ENCODE measurements at regions not wholly inside any gene's neighbourhood (a gene's known extent, or its start where the extent isn't known, plus 50 kb on each side); places are given as distances from the start of the nearest gene placed in this dataset.

DNA sequence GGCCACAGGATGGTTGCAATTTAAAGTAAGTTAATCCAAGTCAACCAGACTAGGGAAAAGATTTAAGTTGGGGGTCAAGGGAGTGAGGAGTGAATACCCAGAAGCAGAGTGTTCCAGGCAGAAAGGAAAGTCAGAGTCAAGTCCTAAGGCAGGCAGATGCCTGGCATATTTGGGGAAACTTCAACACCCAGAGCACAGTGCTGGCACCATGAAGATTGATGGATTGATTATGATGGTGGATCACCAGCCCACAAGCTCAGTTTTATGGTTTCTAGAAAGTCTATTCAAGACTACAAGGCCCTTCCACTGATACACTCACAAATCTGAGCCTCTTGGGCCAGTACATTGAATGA lies 100.1 kb upstream of the DUSP10 start:
- DNase-seq (ENCODE audit: low spot score), result no peak

DNA sequence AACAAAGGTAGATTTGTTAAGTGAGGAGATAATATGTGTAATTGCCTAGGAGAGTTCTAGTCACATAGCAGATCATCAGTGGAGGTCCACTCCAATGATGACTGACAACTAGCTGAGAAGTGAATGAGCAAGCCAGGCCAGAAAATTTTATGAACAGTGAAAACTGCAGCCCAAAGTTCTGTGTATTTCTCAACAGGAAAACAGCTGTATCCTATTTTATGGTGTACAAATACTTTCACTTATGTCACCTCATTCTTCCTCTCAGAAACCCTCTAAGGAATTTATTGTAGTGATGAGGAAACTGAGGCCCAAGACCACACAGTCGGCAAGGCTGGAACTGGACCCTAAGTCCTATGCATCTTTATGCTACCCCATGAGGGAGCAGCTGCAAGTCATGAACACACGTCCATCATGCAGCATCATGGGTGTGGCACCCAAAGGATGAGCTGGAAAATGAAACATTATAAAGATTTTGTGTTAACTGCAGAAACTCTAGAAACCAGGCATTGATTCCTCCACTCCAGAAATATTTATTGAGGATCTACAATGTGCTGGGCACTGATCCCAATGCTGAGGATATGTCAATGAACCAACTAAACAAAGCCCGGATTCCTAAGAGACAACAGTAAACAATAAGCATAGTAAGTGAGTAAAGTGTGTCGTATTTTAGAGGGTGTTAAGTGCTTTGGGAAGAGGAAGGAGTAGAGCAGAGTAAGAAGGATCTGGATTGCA lies 99.5 kb upstream of the DUSP10 start:
- peak; percentile 42 for DNase-seq (ENCODE audit: low spot score)

DNA sequence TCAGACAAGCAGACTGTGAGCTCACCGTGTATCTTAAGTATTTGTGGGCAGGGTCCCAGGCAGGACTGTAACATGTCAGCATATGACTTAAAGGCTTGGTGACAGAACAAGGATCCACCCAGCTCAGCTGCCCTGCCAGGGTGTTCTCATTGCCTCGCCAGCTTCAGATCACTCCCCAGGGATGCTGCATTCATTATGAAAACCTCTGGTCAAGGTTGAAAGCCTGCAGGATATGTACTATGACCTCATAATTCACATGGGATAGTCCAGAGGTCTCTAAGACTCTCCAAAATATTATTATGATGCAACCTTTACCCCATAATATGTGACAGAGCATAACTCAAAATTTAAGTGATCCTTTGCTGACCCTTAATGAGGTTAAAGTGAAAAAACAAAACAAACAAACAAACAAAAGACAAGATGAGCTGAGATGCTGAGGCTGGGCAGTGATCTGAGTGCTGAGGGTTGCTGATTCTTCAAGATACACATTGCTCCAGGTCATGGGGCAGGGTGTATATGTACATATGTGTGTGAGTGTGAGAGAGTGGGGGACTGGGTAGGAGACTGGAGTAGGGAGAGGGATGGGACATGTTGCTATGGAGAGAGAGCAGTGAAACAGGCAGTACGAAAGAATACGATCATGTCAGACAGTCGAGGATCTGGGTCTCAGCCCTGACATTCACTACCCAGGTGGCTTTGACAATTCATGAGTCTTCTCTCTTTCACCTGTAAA lies 98.8 kb upstream of the DUSP10 start:
- DNase-seq (ENCODE audit: low spot score), result peak; percentile 23

DNA sequence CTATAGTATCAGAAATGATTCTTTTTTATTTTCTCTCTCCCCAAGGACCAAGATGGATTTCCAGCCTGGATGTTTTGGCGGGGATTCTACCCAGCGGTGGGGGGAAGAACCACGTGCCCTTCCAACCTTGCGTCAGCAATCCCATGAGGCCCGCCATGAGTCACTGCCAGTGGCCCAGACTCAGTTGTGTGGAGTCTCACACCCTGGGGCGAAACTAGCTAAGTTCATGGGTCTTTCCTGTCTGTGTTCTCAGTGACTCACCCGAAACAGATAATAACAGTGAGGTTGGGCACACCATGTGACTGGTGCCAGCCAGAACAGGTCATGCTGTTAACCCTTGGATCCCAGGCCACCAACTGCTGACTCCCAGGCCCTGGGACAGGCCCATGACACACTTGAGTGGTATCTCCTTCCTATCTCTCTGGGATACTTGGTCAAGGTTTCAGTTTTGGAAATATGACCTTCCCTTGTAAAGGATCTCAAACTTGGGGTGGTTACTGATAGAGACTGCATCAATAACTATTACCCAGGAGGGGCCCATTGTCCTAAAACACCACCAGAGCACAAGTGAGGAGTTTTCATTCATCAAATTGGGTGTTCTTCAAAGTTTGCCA lies 98.0 kb upstream of the DUSP10 start:
- peak; percentile 50 for DNase-seq (ENCODE audit: low spot score)

DNA sequence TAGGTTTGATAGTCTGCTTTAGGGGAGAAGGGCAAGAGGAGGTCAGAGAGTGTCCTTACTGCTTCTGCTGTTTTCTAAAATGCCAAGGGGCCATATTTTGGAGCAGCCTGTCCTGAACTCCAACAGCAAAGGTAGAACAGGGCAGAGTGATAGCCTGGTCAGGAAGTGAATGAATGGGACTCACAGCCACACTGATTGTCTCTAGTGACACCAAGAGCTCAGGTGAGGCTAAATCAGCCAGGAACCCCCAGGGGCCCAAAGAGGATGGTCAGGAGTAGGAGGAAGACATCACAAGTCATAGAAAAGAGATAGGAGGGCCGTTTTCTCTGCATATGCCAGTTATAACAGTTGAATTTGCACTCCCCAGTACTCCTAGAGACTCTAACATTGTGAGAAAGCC lies 97.4 kb upstream of the DUSP10 start:
- no peak for DNase-seq (ENCODE audit: low spot score)

DNA sequence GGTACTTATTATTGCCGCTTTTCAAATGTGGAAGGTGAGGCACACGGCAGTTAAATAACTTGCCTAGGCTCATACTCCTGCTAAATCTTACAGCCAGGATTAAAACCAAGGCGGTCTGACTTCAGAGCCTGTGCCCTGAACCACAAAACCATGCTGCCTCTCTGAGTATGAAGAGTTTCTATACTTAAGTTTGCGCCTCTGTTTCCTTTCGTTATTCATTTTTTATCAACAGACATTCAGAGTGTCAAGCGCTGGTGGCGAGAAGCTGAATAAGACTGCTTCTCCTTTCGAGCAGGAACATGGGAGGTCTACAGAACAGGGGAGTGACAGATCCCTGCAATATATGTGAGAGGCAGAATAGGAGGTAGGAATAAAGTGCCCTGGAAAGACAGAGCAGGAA lies 96.0 kb upstream of the DUSP10 start:
- DNase-seq (ENCODE audit: low spot score), result no peak

DNA sequence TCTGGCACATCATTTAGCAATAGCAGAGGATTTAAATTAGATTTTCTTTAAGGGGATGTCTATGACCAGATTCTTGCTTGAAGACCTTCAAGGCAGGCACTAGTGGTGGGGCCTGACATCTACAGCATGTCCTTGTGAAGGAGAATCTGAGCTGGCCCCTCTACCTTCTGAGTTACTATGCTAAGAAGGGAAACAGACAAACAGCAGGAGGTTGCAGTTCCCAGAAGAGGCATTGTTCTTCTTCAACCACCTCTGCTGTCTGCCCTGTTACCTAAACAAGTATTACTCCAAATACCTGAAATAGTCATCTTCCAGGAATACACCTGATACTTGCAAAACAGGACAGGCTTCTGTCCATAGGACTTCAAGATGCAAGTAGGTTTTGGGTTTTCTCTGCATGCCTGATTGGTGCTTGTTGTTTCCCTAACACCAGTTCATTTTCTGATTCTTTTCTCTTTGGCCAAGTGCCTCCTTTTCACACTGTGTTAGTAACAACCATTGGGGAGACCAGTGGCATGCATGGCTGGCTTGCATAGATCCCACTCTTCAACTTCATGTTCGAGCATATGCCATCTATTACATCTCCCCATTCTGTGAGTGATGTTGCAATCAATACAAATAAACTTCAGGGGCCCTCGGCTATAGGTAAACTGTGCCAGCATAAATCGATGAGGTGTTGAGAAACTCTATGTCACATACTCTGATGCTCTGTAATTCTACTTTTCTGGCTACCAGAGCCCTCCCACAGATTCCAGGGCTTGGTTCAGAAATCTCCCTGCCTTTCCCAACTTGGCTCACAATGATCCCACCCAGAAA lies 93.0 kb upstream of the DUSP10 start:
- DNase-seq (ENCODE audit: low spot score), result no peak

DNA sequence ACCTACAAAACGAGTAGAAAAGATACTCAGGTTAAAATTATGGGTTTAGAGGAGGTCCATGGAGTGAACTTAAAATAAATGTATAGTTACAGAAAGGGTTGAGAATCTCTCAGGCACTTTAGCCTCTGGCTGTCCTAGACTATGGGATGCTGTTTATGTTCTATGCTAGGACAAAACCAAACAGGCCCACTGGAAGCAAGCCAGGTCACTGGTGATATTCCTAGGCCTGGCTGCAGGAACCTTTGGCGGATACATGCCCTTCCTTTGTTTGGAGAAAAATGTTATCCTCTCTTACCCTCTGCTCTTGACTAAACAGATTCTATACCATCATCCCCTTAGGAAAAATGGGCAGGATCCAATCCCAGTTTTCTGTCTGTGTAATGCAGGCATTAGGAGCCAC lies 90.7 kb upstream of the DUSP10 start:
- DNase-seq (ENCODE audit: low spot score), result no peak

DNA sequence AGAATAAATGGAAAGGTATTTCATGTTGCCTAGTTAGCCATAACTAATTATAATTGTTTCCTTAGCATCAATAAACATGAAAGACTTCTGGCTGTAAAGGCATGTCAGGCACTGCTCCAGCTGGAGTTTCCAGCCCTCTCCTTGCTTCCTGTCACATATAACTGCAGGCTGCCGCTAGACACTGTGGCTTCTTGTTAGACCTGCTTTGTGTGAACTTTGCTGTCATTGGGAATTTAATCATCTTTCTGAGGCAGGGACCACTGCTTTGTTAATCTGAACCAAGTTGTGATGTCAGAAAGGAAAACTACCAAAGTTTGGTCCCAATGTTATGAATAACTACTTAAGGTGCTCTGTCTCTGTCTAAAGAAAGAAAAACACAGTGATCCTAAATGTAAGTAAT lies 90.3 kb upstream of the DUSP10 start:
- DNase-seq (ENCODE audit: low spot score), result no peak

DNA sequence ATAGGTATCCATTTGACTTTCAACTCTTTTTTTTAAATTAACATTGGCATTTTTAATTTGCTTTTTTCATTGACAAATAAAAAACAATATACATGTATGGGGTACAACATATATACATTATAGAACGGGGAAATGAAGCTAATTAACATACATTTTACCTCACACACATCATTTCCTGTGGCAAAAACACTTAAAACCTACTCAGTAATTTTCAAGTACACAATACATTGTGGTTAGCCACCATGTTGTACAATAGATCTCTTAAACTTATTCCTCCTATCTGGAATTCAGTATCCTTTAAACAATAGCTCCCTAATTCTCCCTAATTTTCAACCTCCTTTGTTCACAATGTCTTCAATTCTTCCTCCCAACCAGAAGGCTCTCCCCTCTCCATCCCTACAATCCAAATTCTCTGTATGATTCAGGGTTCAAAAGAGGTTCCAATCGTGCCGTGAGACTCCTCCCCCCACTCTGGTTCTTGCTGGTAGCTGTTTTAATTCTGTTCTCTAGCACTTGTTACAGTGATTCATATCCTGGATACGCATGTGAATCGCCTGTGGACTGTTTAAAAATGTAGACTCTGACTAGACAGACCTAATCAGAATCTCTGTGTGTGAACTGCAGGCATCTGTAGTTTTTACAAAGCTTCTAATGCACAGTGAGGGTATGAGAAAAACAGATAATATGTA lies 87.6 kb upstream of the DUSP10 start:
- DNase-seq (ENCODE audit: low spot score), result peak; percentile 81

DNA sequence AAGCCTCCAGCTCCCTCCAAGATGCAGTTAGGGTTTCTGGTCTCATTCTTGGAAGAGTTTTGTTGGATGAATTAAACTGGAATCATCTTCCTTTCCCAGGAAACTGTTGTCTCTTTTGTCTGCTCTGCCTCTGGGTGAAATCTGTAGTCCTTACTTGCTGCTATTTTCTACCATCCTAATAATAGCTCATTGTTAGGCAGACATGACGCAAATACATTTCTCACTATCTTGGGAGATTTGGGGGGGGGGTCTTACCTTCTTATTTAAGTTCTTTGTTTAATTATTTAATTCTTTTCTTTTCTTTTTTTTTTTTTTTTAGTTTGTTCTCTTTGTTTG lies 85.4 kb upstream of the DUSP10 start:
- DNase-seq (ENCODE audit: low spot score), result no peak

DNA sequence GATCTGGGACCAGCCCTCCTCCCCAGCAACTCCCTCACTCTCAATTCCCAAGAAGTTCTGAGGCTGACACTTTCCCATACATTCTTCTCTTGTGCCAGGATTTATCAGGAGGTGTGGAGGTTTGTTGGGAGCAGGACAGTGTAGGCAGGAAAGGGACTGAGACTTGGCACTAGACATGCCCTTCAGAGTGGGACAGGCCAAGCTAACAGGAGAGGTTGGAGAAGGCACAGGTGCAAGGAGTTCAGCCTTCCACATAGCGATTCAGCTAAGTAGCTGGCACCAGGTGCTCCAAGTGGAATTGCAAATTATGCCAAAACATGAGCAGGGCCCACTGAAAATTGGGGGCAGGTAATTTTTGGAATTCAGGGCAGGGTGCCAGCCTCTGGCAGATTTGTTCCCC lies 83.0 kb upstream of the DUSP10 start:
- no peak for DNase-seq (ENCODE audit: low spot score)

DNA sequence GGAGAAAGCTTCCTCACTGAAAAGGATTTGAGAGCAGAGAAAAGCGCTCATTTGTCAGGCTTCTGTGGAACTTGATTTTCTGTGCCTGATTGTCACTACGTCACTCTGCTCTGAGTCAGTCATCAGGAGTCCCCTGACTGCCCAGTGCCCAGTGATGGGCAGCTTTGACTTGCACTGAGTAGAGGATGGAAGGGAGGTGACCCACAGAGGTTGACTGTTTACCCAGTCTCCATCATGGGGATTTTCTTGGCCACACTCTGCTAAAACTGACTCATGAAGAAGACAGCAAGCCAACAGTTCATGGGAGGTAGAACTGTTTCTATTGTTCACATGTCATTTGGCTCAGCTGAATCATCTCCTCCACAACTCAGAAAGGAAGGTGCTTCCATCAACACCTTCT lies 82.1 kb upstream of the DUSP10 start:
- DNase-seq (ENCODE audit: low spot score), result peak; percentile 46

DNA sequence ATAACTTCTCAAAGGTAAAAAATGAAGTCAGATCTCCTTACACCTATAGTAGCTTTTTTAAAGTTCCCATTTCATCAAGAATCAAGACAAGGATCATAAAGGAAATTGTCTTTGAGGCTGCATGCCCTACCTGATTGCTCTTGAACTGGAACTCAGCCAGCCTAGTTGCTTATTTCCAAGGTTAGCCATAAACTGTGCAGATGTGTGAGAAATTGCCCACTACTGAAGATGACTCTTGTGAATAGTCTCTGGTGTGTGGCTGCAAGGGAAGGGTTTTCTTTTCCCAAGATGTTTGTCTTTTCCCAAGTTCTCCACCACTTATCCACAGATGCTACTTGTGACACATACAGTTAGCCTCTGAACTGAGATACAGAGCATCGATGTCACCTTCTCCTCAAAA lies 81.7 kb upstream of the DUSP10 start:
- no peak for DNase-seq (ENCODE audit: low spot score)

DNA sequence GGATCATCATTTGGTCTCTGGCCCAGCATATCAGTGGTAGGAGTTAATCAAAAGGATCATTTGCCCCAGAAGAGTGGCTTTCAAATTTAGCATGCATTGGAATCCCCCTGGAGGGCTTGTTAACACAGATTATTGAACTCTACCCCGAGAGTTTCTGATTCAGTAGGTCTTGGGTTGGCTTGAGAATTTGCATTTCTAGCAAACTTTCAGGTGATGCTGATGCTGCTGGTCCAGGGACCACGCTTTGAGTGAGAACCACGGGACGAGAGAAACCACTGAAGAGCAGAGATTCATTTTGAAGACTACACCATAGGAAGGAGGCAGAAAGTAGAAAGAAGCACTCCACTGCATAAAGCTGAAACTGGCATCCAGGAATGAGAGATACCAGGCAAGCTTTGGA lies 81.3 kb upstream of the DUSP10 start:
- no peak for DNase-seq (ENCODE audit: low spot score)

DNA sequence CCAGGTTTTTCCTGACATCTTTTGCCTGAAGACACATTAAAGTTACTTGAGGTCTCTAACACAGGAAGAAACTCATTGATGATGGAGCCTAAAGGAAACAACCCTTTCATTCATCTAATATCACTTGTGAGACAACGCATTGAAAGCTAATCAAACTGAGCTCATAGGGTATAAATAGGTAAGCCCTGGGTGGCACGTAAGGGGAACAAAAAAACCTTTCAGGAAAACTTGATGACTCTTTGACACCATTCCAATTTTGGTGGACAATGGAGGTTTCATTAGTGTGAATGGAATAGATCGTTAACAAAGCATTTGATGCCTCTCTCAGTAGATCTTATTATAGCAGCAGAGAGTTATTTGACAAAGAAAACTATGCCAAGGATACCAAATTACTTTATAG lies 80.7 kb upstream of the DUSP10 start:
- DNase-seq (ENCODE audit: low spot score), result no peak

DNA sequence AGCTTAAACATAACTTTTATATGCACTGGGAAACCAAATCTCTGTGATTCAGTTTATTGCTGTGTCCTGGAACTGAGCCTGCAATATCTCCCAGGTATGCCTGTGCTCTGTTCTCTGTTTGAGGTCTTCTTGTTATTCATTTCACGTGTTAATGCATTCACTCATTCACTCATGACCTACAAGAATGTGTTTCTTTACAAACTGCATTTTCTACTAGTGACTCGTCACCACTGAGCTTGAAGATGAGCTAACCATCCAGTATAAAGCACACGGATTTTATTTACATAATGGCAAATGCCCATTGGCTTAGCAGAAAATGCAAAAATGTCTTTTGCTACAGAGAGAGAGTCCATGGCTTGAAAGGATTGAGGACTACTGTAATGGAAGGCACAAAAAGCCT lies 75.0 kb upstream of the DUSP10 start:
- peak; percentile 42 for DNase-seq (ENCODE audit: low spot score)

DNA sequence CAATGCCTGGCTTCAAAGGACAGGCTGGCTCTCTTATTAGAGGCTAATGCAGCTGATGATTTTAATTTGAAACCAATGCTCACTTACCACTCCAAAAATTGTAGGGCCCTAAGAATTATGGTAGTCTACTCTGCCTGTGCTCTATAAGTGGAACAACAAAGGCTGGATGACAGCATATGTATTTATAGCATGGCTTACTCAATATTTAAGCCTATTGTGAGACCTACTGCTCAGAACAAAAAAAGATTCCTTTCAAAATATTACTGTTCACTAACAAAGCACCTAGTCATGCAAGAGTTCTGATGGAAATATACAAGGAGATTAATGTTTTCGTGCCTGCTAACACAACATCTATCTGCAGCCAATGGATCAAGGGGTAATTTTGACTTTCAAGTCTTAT lies 73.8 kb upstream of the DUSP10 start:
- DNase-seq (ENCODE audit: low spot score), result no peak

DNA sequence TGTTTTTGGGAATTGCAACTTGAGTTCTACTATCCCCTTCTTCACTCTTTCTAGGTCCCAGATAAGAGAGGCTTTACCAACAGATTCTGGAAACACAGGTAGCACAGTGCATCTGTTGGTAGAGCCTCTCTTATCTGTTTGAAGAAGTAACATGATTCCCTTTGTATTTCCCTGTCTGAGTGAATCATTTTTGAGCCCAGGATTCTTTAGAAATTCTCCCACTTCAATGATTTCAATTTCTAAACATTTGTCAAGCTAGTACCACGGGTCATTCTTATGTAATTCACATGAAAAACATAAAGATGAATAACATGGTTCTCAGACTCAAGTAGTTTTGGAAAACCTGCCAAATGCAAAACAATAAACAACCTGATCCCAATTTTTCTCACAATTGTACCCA lies 72.0 kb upstream of the DUSP10 start:
- DNase-seq (ENCODE audit: low spot score), result no peak

DNA sequence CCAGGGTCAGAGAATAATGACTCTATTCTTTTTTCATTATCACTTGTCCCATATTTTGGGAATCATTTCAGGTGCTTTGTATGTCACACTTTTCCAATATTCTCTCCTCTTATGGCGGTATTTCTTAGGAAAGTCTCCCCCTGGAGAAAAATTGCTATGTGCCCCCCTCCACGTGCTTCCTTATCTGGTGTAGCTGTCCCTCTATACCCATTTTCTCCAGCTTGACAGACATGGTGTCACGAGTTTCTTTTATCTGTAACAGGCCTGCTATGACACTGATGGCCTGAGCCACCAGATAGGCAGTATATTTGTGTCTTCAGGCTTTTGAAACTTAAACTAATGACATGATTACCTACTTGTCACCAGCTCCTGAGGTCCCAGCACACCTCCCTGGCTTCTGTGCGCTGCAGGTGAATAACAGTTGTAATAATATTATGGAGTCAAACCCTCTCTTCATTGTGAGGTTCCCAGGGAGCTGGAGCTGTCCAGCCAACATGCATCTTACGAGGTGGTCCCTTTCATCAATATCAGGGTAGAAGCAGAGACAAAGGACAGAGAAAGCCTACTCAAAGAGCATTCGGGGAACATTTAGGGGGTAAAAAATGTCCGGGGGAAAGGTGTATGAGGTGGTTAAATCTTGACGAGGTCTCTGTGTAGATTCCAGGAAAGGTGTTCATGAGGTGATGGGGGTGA lies 71.2 kb upstream of the DUSP10 start:
- DNase-seq (ENCODE audit: low spot score), result no peak

DNA sequence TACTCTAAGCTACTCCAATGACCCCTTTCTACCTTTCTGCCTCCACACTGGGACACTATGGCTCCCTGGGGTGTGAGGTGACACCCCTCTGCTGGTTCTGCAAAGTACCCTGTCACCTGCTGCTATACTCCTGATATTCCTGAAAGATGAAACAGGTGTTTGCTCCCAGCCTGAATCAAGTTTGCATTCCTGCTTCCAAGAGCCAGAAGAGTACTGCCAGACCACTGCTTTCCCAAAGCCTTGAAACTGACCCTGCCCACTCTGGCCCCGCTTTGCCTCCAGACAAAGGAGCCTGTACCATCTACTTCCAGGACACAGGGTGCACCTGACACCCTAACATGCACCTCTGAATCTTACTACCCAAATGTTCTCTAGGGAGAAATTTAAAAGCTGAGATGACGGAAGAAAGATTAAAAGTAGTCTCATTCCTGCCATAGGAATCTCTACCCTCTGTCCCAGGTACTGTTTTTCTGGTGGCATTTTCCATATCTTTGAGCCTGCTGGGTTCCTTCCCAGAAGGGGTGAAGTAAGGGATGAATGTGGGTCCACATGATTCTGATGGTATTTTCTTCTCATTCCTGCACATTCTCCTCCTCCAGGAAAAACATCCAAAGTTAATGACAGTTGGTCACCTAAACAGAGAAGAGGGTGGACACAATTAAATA lies 70.3 kb upstream of the DUSP10 start:
- no peak for DNase-seq (ENCODE audit: low spot score)

All from GM03348 (cell line).